ENCODE measurements at regions not wholly inside any gene's neighbourhood (a gene's known extent, or its start where the extent isn't known, plus 50 kb on each side); places are given as distances from the start of the nearest gene placed in this dataset.

GRCh38 chr7:82675396-82675795, 231.8 kb upstream of the CACNA2D1 start:
- Histone ChIP-seq H2AFZ (ENCODE audit: insufficient read depth, low read depth, low read length, poor library complexity, severe bottlenecking) (no peak overlapping the region), H3K4me2 (replicated peaks; ENCODE audit: low read depth, low read length, poor library complexity, severe bottlenecking) (no peak overlapping the region), H3K9me3 (ENCODE audit: control extremely low read depth in 1 of 3, control insufficient read depth in 2 of 3, insufficient read depth in 1 of 3, low read length in 2 of 3) (no peaks in the 10 kb centered on the region), H3K4me3 (ENCODE audit: control extremely low read depth in 1 of 5, extremely low read depth in 1 of 5, insufficient read depth in 1 of 5, low read depth in 2 of 5, low read length in 4 of 5) (no peak overlapping the region), H3K27ac (ENCODE audit: low read length in 2 of 2) (no peak overlapping the region), H3K79me2 (ENCODE audit: control insufficient read depth, insufficient read depth, low read length) (no peaks in the 10 kb centered on the region), H3K4me1 (ENCODE audit: control insufficient read depth in 2 of 2, insufficient read depth in 2 of 2, low read length in 2 of 2) (no peaks in the 10 kb centered on the region), H4K20me1 (ENCODE audit: control insufficient read depth, insufficient read depth, low read length, poor library complexity, severe bottlenecking) (no peaks in the 10 kb centered on the region), H3K27me3 (replicated peaks in 1 of 4; ENCODE audit: control extremely low read depth in 1 of 4, control insufficient read depth in 3 of 4, insufficient read depth in 4 of 4, low read length in 3 of 4) (no peaks in the 10 kb centered on the region), H3K36me3 (replicated peaks in 1 of 2; ENCODE audit: control extremely low read depth in 1 of 2, control insufficient read depth in 1 of 2, extremely low read depth in 1 of 2, insufficient read depth in 2 of 2, low read length in 1 of 2) (no peaks in the 10 kb centered on the region), H3K9ac (ENCODE audit: low read length) (no peak overlapping the region)
- no peaks in the 10 kb centered on the region for H3K27me3 Mint-ChIP-seq
- no peak overlapping the region for H3K4me3 Mint-ChIP-seq
- POLR2A ChIA-PET, result no interaction called here
- no CpG with 5 or more reads among the region's 2 CpGs for WGBS (ENCODE audit: insufficient coverage)
- H3K27ac Mint-ChIP-seq, result no peak overlapping the region
- intact Hi-C loops (cut with micrococcal nuclease), result no loop called here
- no peaks in the 10 kb centered on the region for H3K9me3 Mint-ChIP-seq (ENCODE audit: insufficient read depth)
- DNase-seq, result no peak
- TF ChIP-seq CTCF (IDR thresholded peaks at IDR 0.05) (no peak), EZH2 (IDR thresholded peaks at IDR 0.05; ENCODE audit: borderline replicate concordance, insufficient read depth, low read depth, low read length, poor library complexity, severe bottlenecking) (no peak)
- ATAC-seq (ENCODE audit: low read depth), result no peak
- CTCF ChIA-PET, result no interaction called here
- no peaks in the 10 kb centered on the region for H3K4me1 Mint-ChIP-seq

- TF ChIP-seq EZH2 (IDR thresholded peaks at IDR 0.05; ENCODE audit: borderline replicate concordance, insufficient read depth, low read depth, low read length, poor library complexity, severe bottlenecking), result no peak
- no peak for TF ChIP-seq CTCF (IDR thresholded peaks at IDR 0.05)
- ATAC-seq (ENCODE audit: low read depth) (no peak), DNase-seq (no peak)
- H3K4me2 ChIP-seq (replicated peaks; ENCODE audit: low read depth, low read length, poor library complexity, severe bottlenecking), result no peak overlapping the region
- H3K4me3 Mint-ChIP-seq, result no peak overlapping the region
- no peaks in the 10 kb centered on the region for H3K79me2 ChIP-seq (ENCODE audit: control insufficient read depth, insufficient read depth, low read length)
- H3K27ac Mint-ChIP-seq, result no peak overlapping the region
- no peak overlapping the region for H3K4me3 ChIP-seq (ENCODE audit: control extremely low read depth in 1 of 5, extremely low read depth in 1 of 5, insufficient read depth in 1 of 5, low read depth in 2 of 5, low read length in 4 of 5)
- H3K27me3 ChIP-seq (replicated peaks in 1 of 4; ENCODE audit: control extremely low read depth in 1 of 4, control insufficient read depth in 3 of 4, insufficient read depth in 4 of 4, low read length in 3 of 4), result no peaks in the 10 kb centered on the region
- no CpG with 5 or more reads among the region's 1 CpG for WGBS (ENCODE audit: insufficient coverage)
- POLR2A ChIA-PET, result no interaction called here
- no peaks in the 10 kb centered on the region for H3K27me3 Mint-ChIP-seq
- H3K9ac ChIP-seq (ENCODE audit: low read length), result no peak overlapping the region
- H3K36me3 ChIP-seq (replicated peaks in 1 of 2; ENCODE audit: control extremely low read depth in 1 of 2, control insufficient read depth in 1 of 2, extremely low read depth in 1 of 2, insufficient read depth in 2 of 2, low read length in 1 of 2), result no peaks in the 10 kb centered on the region
- no peak overlapping the region for H2AFZ ChIP-seq (ENCODE audit: insufficient read depth, low read depth, low read length, poor library complexity, severe bottlenecking)
- intact Hi-C loops (cut with micrococcal nuclease), result no loop called here
- H3K9me3 ChIP-seq (ENCODE audit: control extremely low read depth in 1 of 3, control insufficient read depth in 2 of 3, insufficient read depth in 1 of 3, low read length in 2 of 3), result no peaks in the 10 kb centered on the region
- H3K9me3 Mint-ChIP-seq (ENCODE audit: insufficient read depth), result peaks cover 2% of the 10 kb centered on the region
- H3K27ac ChIP-seq (ENCODE audit: low read length in 2 of 2), result no peak overlapping the region
- H3K4me1 ChIP-seq (ENCODE audit: control insufficient read depth in 2 of 2, insufficient read depth in 2 of 2, low read length in 2 of 2), result no peaks in the 10 kb centered on the region
- H3K4me1 Mint-ChIP-seq, result no peaks in the 10 kb centered on the region
- CTCF ChIA-PET, result no interaction called here
- H4K20me1 ChIP-seq (ENCODE audit: control insufficient read depth, insufficient read depth, low read length, poor library complexity, severe bottlenecking), result no peaks in the 10 kb centered on the region
Measured at GRCh38 chr7:82674268-82674667, 230.7 kb upstream of the CACNA2D1 start.

All from B cell (primary cell).